ENCODE measurements at regions not wholly inside any gene's neighbourhood (a gene's known extent, or its start where the extent isn't known, plus 50 kb on each side); places are given as distances from the start of the nearest gene placed in this dataset.

- TF ChIP-seq CTCF (IDR thresholded peaks at IDR 0.05; ENCODE audit: low read depth, low read length) (no peak), EZH2phosphoT487 (IDR thresholded peaks at IDR 0.05; ENCODE audit: low read depth) (no peak)
These were observed 205.4 kb upstream of the NFIA start for GRCh38 chr1:60876952-60877351.

Measured in OCI-LY3 (cell line).